Astrocyte (in vitro differentiated cells and primary cell): ENCODE measurements at regions not wholly inside any gene's neighbourhood (a gene's known extent, or its start where the extent isn't known, plus 50 kb on each side); places are given as distances from the start of the nearest gene placed in this dataset.

Experiments
- DNase-seq: peaks from one replicate; pipeline ENCODE4 v3.0.0-alpha.2; 2010; ENCODE audit warnings: low read depth
- FAIRE-seq: peaks from 2 replicates; lab custom pipeline; 2011; peaks lifted over from hg19 to GRCh38; lab: Jason Lieb, UNC
- H2AFZ ChIP-seq: 2 replicates; pipeline ENCODE4 v1.6.0; 2012; ENCODE audit warnings: low read depth, low read length, inconsistent platforms
- H3K27ac ChIP-seq: 2 replicates; pipeline ENCODE4 v1.5.1; 2011; ENCODE audit warnings: low read depth, low read length, inconsistent platforms
- H3K27me3 ChIP-seq: 2 replicates; pipeline ENCODE4 v1.6.0; 2011; ENCODE audit warnings: low read length, inconsistent platforms; ENCODE audit not compliant: insufficient read depth
- H3K36me3 ChIP-seq: 2 replicates; pipeline ENCODE4 v1.5.1; 2011; ENCODE audit warnings: low read length, inconsistent platforms; ENCODE audit not compliant: insufficient read depth
- H3K4me1 ChIP-seq: 2 replicates; pipeline ENCODE4 v1.5.1; 2011; ENCODE audit warnings: low read length, inconsistent platforms; ENCODE audit not compliant: insufficient read depth
- H3K4me2 ChIP-seq: 2 replicates; pipeline ENCODE4 v1.6.0; 2012; ENCODE audit warnings: low read length, inconsistent platforms
- H3K4me3 ChIP-seq: 2 replicates; pipeline ENCODE4 v1.5.1; 2011; ENCODE audit warnings: low read depth, mild to moderate bottlenecking, low read length, inconsistent platforms; ENCODE audit not compliant: insufficient read depth
- H3K79me2 ChIP-seq: 2 replicates; pipeline ENCODE4 v1.6.0; 2012; ENCODE audit warnings: mild to moderate bottlenecking, low read length, inconsistent platforms; ENCODE audit not compliant: insufficient read depth
- H3K9ac ChIP-seq: 2 replicates; pipeline ENCODE4 v1.6.0; 2012; ENCODE audit warnings: mild to moderate bottlenecking, low read length, inconsistent platforms
- H3K9me3 ChIP-seq: 2 replicates; pipeline ENCODE4 v1.5.1; 2012; ENCODE audit warnings: low read depth, mild to moderate bottlenecking, low read length, inconsistent platforms; ENCODE audit not compliant: insufficient read depth
- H4K20me1 ChIP-seq: 2 replicates; pipeline ENCODE4 v1.6.0; 2012; ENCODE audit warnings: low read length, inconsistent platforms; ENCODE audit not compliant: insufficient read depth
- H3K27ac Mint-ChIP-seq: one replicate; pipeline ENCODE4 v1.8.0; 2021; ENCODE audit warnings: mild to moderate bottlenecking, mixed read lengths; ENCODE audit not compliant: unreplicated experiment
- H3K27me3 Mint-ChIP-seq: one replicate; pipeline ENCODE4 v1.8.0; 2021; ENCODE audit warnings: low read depth, mixed read lengths; ENCODE audit not compliant: unreplicated experiment
- H3K36me3 Mint-ChIP-seq: one replicate; pipeline ENCODE4 v1.8.0; 2021; ENCODE audit warnings: low read depth, mixed read lengths; ENCODE audit not compliant: unreplicated experiment
- H3K4me1 Mint-ChIP-seq: one replicate; pipeline ENCODE4 v1.8.0; 2021; ENCODE audit warnings: low read depth, mixed read lengths; ENCODE audit not compliant: unreplicated experiment
- H3K4me3 Mint-ChIP-seq: one replicate; pipeline ENCODE4 v1.8.0; 2021; ENCODE audit warnings: mild to moderate bottlenecking, moderate library complexity, mixed read lengths; ENCODE audit not compliant: unreplicated experiment
- H3K9me3 Mint-ChIP-seq: one replicate; pipeline ENCODE4 v1.8.0; 2021; ENCODE audit warnings: mild to moderate bottlenecking, mixed read lengths; ENCODE audit not compliant: unreplicated experiment
- CTCF ChIP-seq: IDR thresholded peaks from 2 replicates; pipeline ENCODE4 v1.5.1; 2011; ENCODE audit warnings: low read depth, mild to moderate bottlenecking, inconsistent platforms, low read length, moderate library complexity; ENCODE audit not compliant: insufficient read depth
- EZH2 ChIP-seq: IDR thresholded peaks from 2 replicates; pipeline ENCODE4 v1.6.1; 2012; ENCODE audit warnings: mild to moderate bottlenecking, low read length, inconsistent platforms; ENCODE audit not compliant: insufficient read depth

- peaks cover under 1% of the 10 kb centered on the region for H3K4me1 ChIP-seq
- no peak overlapping the region for H3K27ac ChIP-seq
- H3K27me3 ChIP-seq: no peaks in the 10 kb centered on the region
- TF ChIP-seq EZH2 (no peak), CTCF (no peak)
- H3K9ac ChIP-seq: no peak overlapping the region
- no peaks in the 10 kb centered on the region for H4K20me1 ChIP-seq
- Mint-ChIP-seq H3K4me1 (no peaks in the 10 kb centered on the region), H3K36me3 (no peaks in the 10 kb centered on the region), H3K27me3 (peaks cover 38% of the 10 kb centered on the region), H3K9me3 (no peaks in the 10 kb centered on the region), H3K27ac (no peak overlapping the region), H3K4me3 (no peak overlapping the region)
- H3K79me2 ChIP-seq: no peaks in the 10 kb centered on the region
- no peak for DNase-seq
- no peak overlapping the region for H2AFZ ChIP-seq
- H3K9me3 ChIP-seq: no peaks in the 10 kb centered on the region
- no peaks in the 10 kb centered on the region for H3K36me3 ChIP-seq
- FAIRE-seq: no peak
- no peak overlapping the region for H3K4me2 ChIP-seq
- no peak overlapping the region for H3K4me3 ChIP-seq
Observed at GRCh38 chr1:55512466-55512865, 297.3 kb upstream of the USP24 start.

GRCh38 chr1:55507578-55507931, 292.4 kb upstream of the USP24 start:
- Mint-ChIP-seq H3K4me3 (no peak overlapping the region), H3K27me3 (peaks cover 62% of the 10 kb centered on the region), H3K36me3 (no peaks in the 10 kb centered on the region), H3K4me1 (no peaks in the 10 kb centered on the region), H3K27ac (no peak overlapping the region), H3K9me3 (no peaks in the 10 kb centered on the region)
- Histone ChIP-seq H3K27ac (no peak overlapping the region), H3K4me3 (no peak overlapping the region), H4K20me1 (no peaks in the 10 kb centered on the region), H3K36me3 (no peaks in the 10 kb centered on the region), H3K9ac (no peak overlapping the region), H2AFZ (no peak overlapping the region), H3K4me2 (peak overlapping the region; percentile 28), H3K4me1 (peaks cover 10% of the 10 kb centered on the region), H3K79me2 (no peaks in the 10 kb centered on the region), H3K27me3 (no peaks in the 10 kb centered on the region), H3K9me3 (no peaks in the 10 kb centered on the region)
- no peak for DNase-seq
- no peak for TF ChIP-seq CTCF
- FAIRE-seq: no peak

DNA sequence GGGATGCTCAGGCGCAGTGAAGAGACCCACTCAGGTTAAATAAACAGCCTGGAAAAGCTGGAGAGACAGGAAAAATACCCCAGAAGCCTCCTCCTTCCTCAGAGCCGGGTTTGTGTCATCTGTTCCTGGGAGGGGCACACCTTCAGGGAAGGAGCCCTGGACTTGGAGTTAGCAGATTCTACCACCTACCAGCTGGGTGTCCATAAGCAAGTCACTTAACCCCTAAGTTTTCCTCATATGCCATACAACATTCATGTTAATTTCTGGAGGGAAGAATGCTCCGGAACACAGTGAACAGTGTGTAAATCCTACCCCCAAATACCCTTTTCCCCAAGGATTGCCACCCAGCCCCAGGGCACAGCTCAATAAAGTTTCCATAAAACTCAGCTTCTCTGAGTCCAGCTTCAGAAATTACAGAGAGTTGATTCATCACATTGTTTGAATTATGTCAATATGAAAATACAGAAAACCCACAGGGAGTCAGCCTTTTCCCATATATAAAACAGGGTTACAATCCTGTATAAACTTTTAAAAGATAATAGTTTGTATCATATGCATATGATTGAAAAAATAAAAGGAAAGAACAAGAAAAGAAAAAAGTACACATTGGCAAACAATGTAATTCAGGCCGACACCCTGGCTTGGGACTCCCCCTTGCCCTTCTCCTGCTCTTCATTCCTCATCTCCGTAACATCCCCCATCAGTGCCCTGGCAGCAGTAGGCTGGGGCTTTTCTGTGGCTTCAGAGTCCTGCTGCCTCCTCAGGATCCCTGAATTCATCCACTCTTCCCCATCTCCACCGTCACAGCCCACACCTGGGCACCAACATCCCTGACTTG, 291.8 kb upstream of the USP24 start:
- Histone ChIP-seq H3K27me3 (no peaks in the 10 kb centered on the region), H3K4me2 (peak overlapping the region; percentile 53), H3K9me3 (no peaks in the 10 kb centered on the region), H3K36me3 (no peaks in the 10 kb centered on the region), H3K27ac (peak overlapping the region; percentile 25), H3K79me2 (no peaks in the 10 kb centered on the region), H3K4me3 (no peak overlapping the region), H3K4me1 (peaks cover 10% of the 10 kb centered on the region), H4K20me1 (no peaks in the 10 kb centered on the region), H3K9ac (no peak overlapping the region), H2AFZ (no peak overlapping the region)
- Mint-ChIP-seq H3K36me3 (no peaks in the 10 kb centered on the region), H3K27ac (no peak overlapping the region), H3K4me1 (no peaks in the 10 kb centered on the region), H3K27me3 (peaks cover 59% of the 10 kb centered on the region), H3K9me3 (no peaks in the 10 kb centered on the region), H3K4me3 (no peak overlapping the region)
- TF ChIP-seq CTCF (no peak), EZH2 (no peak)
- FAIRE-seq (no peak), DNase-seq (no peak)
